ENCODE measurements at regions not wholly inside any gene's neighbourhood (a gene's known extent, or its start where the extent isn't known, plus 50 kb on each side); places are given as distances from the start of the nearest gene placed in this dataset.

- TF ChIP-seq, protein P1, sequence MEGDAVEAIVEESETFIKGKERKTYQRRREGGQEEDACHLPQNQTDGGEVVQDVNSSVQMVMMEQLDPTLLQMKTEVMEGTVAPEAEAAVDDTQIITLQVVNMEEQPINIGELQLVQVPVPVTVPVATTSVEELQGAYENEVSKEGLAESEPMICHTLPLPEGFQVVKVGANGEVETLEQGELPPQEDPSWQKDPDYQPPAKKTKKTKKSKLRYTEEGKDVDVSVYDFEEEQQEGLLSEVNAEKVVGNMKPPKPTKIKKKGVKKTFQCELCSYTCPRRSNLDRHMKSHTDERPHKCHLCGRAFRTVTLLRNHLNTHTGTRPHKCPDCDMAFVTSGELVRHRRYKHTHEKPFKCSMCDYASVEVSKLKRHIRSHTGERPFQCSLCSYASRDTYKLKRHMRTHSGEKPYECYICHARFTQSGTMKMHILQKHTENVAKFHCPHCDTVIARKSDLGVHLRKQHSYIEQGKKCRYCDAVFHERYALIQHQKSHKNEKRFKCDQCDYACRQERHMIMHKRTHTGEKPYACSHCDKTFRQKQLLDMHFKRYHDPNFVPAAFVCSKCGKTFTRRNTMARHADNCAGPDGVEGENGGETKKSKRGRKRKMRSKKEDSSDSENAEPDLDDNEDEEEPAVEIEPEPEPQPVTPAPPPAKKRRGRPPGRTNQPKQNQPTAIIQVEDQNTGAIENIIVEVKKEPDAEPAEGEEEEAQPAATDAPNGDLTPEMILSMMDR (IDR thresholded peaks at IDR 0.05) = no peak
- TF ChIP-seq POLR2A (IDR thresholded peaks at IDR 0.05) (no peak), EP300 (IDR thresholded peaks at IDR 0.05) (no peak)
These were observed 306.1 kb upstream of the CYRIA start for GRCh38 chr2:16971722-16972234.
